D721Med (cell line): ENCODE measurements at regions not wholly inside any gene's neighbourhood (a gene's known extent, or its start where the extent isn't known, plus 50 kb on each side); places are given as distances from the start of the nearest gene placed in this dataset.

Experiments used
- DNase-seq: peaks from one replicate; pipeline ENCODE4 v3.0.0; 2011; ENCODE audit warnings: low spot score; ENCODE audit not compliant: insufficient read length
- FAIRE-seq: peaks from 2 replicates; lab custom pipeline; 2011; peaks lifted over from hg19 to GRCh38; lab: Jason Lieb, UNC
- TF ChIP-seq, protein P1 (sequence below): IDR thresholded peaks from 2 replicates; pipeline ENCODE4 v1.5.1; 2012; ENCODE audit warnings: mild to moderate bottlenecking, control low read depth; ENCODE audit not compliant: insufficient read depth; ENCODE audit errors: missing control alignments

DNA sequence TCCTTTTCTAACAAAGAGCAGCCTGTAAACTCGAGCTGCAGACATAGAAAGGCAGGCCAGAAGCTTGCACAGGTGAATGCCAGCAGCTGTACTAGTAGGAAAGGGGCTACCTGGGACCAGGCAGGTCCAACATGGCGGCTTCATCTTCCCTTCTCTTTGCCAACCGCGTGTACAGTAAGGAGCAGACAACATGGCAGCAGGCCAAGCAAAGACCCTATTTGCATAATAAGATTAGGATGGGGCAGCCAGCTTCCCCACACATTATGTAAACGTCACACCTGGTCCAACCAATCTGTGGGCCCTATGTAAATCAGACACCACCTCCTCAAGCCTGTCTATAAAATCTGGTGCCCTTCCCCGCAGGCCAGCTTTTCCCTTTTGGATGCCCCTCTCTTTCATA lies 1186.5 kb upstream of the AUTS2 start:
- TF ChIP-seq, protein P1, sequence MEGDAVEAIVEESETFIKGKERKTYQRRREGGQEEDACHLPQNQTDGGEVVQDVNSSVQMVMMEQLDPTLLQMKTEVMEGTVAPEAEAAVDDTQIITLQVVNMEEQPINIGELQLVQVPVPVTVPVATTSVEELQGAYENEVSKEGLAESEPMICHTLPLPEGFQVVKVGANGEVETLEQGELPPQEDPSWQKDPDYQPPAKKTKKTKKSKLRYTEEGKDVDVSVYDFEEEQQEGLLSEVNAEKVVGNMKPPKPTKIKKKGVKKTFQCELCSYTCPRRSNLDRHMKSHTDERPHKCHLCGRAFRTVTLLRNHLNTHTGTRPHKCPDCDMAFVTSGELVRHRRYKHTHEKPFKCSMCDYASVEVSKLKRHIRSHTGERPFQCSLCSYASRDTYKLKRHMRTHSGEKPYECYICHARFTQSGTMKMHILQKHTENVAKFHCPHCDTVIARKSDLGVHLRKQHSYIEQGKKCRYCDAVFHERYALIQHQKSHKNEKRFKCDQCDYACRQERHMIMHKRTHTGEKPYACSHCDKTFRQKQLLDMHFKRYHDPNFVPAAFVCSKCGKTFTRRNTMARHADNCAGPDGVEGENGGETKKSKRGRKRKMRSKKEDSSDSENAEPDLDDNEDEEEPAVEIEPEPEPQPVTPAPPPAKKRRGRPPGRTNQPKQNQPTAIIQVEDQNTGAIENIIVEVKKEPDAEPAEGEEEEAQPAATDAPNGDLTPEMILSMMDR: no peak
- DNase-seq (no peak), FAIRE-seq (no peak)

DNA sequence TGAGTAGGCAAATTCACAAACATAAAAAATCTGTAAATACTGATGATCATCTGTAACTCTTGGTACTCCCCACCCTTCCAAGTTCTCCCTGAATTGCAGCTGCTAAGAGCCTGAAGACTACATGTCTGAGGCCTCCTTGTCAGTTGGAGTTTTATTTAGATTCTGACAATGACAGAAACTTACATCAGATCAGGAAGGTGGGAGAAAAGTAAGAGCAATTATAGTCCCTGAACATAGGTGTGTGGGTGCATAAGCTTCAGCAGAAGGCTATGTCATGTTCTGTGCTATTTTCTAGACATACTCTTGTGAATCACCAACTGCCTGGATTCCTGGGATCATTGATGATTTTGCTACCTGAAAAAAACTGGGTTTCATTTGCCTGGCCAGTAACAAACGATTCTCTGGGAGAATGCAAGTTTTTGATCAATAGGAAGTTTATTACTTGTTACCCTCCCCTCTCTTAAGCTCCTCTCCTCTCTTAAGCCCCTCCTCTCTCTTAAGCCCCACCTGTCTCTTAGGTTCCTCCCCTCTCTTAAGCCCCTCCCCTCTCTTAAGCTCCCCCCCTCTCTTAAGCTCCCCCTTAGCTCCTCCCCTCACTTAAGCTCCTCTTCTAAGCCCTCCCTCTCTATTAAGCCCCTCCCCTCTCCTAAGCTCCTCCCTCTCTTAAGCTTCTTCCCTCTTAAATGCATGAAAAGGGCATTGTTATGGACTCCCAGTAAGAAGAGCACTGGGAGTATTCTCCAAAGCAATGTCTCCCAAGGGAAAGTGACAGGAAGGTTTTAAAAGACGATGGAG lies 1183.4 kb upstream of the AUTS2 start:
- FAIRE-seq (no peak), DNase-seq (no peak)
- TF ChIP-seq, protein P1: no peak

DNA sequence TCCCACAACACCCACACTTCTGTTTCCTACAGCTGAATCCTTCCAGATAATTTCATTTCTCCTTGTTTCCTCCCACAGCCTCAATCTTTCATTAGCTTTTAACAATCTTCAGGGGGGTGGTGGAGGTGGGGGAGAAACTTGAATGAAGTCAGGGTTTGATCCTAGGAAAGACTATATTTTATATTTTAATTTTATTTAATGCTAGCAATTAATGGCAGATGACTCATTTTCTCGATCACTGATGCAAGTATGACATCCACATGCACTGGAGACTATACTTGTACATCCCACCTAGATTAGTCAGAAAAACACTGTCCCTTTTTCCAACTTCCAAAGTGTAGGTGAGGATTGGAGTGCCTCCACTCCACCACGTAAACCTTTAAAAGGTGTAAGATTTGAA lies 1181.3 kb upstream of the AUTS2 start:
- FAIRE-seq (no peak), DNase-seq (no peak)
- TF ChIP-seq, protein P1: no peak

DNA sequence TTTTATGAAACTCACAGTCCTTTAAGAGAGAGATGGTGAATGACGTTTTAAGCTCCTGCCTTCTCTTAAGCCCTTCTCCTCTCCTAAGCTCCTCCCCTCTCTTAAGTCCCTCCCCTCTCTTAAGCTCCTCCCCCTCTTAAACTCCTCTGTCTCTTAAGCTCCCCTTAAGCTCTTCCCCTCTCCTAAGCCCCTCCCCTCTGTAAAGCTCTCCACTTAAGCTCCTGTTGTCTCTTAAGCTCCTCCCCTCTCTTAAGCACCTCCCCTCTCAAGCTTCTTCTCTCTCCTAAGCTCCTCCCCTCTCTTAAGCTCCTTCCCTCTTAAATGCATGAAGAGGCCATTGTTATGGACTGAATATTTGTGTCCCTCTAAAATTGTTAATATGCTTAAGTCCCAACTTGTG lies 1180.6 kb upstream of the AUTS2 start:
- TF ChIP-seq, protein P1: no peak
- DNase-seq: no peak
- FAIRE-seq: no peak

DNA sequence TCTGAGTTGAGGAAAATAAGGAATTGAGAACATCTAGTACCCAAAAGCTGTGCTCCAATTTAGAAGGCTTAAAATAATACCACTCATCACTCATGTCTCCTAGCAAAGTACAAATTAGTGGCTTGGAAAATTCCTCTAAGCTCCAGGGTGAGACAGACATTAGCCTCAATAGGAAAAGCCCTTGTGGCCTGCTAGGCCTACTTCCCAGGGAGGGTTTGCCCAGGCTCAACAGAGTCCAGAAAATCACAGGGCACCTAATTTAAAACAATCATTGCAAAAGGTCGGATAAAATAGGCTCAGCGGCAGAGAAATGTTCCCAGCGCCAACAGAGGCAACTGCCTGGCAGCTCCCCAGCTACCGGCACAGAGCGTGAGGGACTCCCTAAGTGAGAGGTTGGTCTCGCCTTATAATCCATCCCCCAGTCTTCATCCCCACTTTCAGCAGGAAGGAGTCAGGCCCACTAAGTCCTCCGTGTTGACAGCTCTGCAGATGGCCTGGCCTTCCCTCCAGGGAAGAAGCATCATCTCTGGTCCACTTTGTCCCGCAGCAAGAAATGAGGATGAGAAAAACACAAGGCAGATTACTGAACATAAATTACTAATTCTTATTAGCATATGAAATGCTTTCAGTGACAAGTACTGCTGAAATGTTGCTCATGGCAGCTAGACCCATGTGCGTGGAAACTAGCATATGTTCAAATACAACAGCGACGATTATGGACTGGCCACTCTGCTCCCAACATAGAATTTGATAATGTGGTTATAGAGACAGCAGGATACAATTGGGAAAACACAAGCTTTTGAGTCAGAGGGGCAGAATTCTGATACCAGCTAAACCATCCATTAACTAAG lies 1177.7 kb upstream of the AUTS2 start:
- TF ChIP-seq, protein P1: no peak
- no peak for FAIRE-seq

DNA sequence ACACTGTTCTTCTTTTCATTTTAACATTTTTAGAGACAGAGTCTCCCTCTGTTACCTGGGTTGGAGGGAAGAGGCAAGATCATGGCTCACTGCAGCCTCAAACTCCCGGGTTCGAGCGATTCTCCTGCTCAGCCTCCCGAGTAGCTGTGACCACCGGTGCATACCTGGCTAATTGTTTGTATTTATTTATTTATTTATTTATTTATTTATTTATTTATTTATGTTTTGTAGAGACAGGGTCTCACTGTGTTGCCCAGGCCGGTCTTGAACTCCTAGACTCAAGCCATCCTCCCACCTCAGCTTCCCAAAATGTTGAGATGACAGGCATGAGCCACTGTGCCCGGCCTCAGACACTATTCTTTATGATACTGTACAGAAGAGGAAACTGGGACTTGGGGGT lies 1176.6 kb upstream of the AUTS2 start:
- TF ChIP-seq, protein P1: no peak
- FAIRE-seq (no peak), DNase-seq (no peak)

More for the DNA sequence above, 1177.7 kb upstream of the AUTS2 start:
- no peak for DNase-seq

DNA sequence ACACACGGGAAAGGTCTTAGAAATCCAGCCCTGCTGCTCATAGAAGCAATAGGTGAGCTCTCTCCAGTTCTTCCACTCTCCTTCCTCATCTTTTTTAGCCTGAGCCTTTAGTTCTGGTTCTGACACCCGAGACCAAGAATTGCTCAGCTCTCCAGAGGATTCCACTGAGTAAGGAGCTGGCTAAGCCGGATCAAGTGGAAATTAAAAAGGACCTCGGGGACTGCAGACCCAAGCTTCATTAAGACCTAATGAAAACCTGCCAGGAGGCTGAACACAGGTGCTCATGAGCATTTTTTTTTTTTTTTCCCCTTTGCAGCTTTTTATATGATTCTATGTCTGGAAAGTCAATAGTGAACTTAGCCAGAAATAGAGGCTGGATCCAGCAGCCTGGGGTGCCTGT lies 1176.0 kb upstream of the AUTS2 start:
- TF ChIP-seq, protein P1: no peak
- DNase-seq (peak; percentile 28), FAIRE-seq (peak; percentile 25)
